NCI-H2107 (cell line): ENCODE measurements at regions not wholly inside any gene's neighbourhood (a gene's known extent, or its start where the extent isn't known, plus 50 kb on each side); places are given as distances from the start of the nearest gene placed in this dataset.

ENCODE experiments used
- DNase-seq: peaks from one replicate; lab custom pipeline; 2025; lab: John Stamatoyannopoulos, UW

- DNase-seq = no peak
Measured at GRCh38 chr3:178059836-178060235, 476.4 kb upstream of the KCNMB2 start.

- no peak for DNase-seq
Measured at GRCh38 chr3:178060407-178060806, 475.8 kb upstream of the KCNMB2 start.

- DNase-seq = no peak
Measured at GRCh38 chr3:178062126-178062525, 474.1 kb upstream of the KCNMB2 start.

- DNase-seq = no peak
Measured at GRCh38 chr3:178063461-178063860, 472.8 kb upstream of the KCNMB2 start.

GRCh38 chr3:178067721-178068120 is 468.5 kb upstream of the KCNMB2 start:
- DNase-seq = no peak

- no peak for DNase-seq
Measured at GRCh38 chr3:178072391-178073305, 463.6 kb upstream of the KCNMB2 start.

- DNase-seq = no peak
Measured at GRCh38 chr3:178073366-178073765, 462.9 kb upstream of the KCNMB2 start.

- DNase-seq = no peak
Measured at GRCh38 chr3:178075344-178075743, 460.9 kb upstream of the KCNMB2 start.

- no peak for DNase-seq
Measured at GRCh38 chr3:178078953-178079352, 457.3 kb upstream of the KCNMB2 start.

- DNase-seq = no peak
Measured at GRCh38 chr3:178079966-178080365, 456.3 kb upstream of the KCNMB2 start.

GRCh38 chr3:178082326-178082906 is 453.8 kb upstream of the KCNMB2 start:
- no peak for DNase-seq

- peak; percentile 22 for DNase-seq
Measured at GRCh38 chr3:178083906-178084866, 452.1 kb upstream of the KCNMB2 start.

- DNase-seq = peak; percentile 83
Measured at GRCh38 chr3:178084938-178085816, 451.1 kb upstream of the KCNMB2 start.

- DNase-seq = no peak
Measured at GRCh38 chr3:178085817-178086123, 450.5 kb upstream of the KCNMB2 start.

GRCh38 chr3:178086144-178086825 is 450.0 kb upstream of the KCNMB2 start:
- DNase-seq = no peak

GRCh38 chr3:178087376-178087775 is 448.9 kb upstream of the KCNMB2 start:
- DNase-seq = no peak

GRCh38 chr3:178088963-178089362 is 447.3 kb upstream of the KCNMB2 start:
- no peak for DNase-seq

- DNase-seq = no peak
Measured at GRCh38 chr3:178090899-178091298, 445.3 kb upstream of the KCNMB2 start.

- DNase-seq = no peak
Measured at GRCh38 chr3:178095522-178095921, 440.7 kb upstream of the KCNMB2 start.

- DNase-seq = no peak
Measured at GRCh38 chr3:178096955-178097354, 439.3 kb upstream of the KCNMB2 start.

GRCh38 chr3:178097576-178097975 is 438.7 kb upstream of the KCNMB2 start:
- DNase-seq = no peak
